GM18858 (cell line): ENCODE measurements at regions not wholly inside any gene's neighbourhood (a gene's known extent, or its start where the extent isn't known, plus 50 kb on each side); places are given as distances from the start of the nearest gene placed in this dataset.

Experiments
- ATAC-seq: cut with Tn5 transposase; IDR thresholded peaks from one replicate; pipeline ENCODE4 v1.9.1; 2021; ENCODE audit not compliant: unreplicated experiment

- no peak for ATAC-seq
Measured at GRCh38 chr13:74084375-74084935, 49.7 kb downstream of the KLF12 start.

DNA sequence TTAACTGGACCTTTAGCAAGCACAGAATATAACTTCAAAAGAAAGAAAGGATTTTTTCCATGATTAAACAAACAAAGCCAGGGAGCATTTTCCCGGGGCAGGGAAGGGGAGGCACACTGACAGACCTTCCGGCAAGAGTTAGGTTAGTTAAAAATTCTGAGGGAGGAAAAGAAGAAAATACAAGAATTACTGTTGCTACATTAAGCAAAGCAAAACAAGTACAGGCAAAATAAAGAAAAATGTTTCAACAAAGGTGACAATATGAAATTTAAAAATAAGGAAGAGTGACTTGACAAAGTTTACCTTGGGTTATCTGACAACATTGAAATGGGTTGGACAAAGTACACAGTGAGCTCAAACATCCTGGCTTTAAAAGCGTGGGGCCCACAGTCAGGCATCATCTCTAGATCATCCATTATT is 51.5 kb downstream of the KLF12 start:
- no peak for ATAC-seq

- ATAC-seq, result no peak
Measured at GRCh38 chr13:74080762-74081161, 53.4 kb downstream of the KLF12 start.

- ATAC-seq, result no peak
Measured at GRCh38 chr13:74077792-74078191, 56.4 kb downstream of the KLF12 start.

- ATAC-seq, result no peak
Measured at GRCh38 chr13:74077375-74077774, 56.8 kb downstream of the KLF12 start.

- no peak for ATAC-seq
Measured at GRCh38 chr13:74074723-74075122, 59.5 kb downstream of the KLF12 start.

- no peak for ATAC-seq
Measured at GRCh38 chr13:74073274-74073673, 60.9 kb downstream of the KLF12 start.

DNA sequence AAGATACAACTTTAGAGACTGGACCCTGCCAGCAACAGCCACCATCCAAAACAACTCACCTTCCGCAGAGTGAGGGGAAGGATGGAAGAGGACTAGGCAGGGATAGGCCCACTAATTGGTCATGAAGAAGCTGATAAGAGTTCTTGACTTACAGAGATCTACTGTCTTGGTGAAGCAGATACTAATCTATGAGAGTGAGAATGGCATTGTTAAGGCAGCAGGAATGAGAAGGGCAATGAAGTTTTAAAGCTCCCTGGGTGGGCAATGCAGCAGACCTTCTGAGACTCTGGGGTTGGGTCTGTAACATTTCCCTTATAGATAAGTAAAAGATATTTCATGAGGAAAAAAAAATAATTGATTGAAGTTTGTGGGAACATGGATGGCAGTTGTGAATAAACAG is 63.7 kb downstream of the KLF12 start:
- no peak for ATAC-seq

- no peak for ATAC-seq
Measured at GRCh38 chr13:74070065-74070464, 64.1 kb downstream of the KLF12 start.

DNA sequence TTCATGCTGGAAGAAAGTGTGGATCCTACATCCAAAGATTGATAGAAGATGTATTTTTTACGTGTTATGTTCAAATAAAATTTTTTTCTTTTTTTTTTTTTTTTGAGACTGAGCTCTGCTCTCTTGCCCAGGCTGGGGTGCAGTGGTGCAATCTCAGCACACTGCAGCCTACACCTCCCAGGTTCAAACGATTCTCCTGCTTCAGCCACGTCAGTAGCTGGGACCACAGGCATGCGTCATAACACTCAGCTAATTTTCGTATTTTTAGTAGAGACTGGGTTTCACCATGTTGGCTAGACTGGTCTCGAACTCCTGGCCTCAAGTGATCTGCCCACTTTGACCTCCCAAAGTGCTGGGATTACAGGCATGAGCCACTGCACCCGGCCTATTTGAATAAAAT is 65.7 kb downstream of the KLF12 start:
- ATAC-seq, result no peak

GRCh38 chr13:74067818-74068217 is 66.4 kb downstream of the KLF12 start:
- no peak for ATAC-seq

DNA sequence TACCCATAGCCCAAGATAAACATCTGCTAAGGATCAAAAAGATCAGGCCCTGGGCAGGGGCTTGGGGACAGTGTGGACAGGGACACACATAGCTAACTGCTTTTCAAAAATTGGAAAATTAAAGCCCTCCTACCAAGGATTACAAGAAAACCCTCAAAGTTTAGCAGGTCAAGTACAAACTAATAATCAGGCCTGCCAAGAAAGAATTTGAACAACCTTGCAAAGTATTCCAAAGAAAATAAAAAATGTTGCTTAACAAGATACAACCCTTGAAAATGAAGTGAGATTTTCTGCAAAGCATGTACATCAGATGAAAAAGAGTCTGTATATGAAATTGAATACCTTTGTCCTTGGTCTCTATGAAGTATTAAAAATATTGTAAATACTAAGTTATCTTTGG is 67.3 kb downstream of the KLF12 start:
- ATAC-seq, result no peak

DNA sequence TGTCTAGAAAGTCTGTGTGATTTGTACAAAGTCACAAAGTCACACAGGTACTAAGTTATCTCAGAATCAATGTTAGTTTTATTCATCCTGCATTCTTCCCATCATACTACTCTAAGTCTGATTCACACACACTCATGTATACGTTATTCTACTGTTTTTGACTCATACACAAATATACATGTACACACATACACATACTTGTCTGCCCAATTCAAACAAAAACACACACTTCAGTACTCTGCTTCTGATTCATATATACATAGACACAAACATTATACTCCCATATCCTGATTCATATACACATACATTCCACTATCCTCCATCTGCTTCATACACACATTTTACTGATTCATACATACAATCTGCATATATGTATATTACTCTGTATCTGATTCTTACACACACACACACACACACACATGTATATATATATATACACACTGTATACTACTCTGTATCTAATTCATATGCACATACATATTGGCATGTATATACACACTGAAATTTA is 69.3 kb downstream of the KLF12 start:
- ATAC-seq, result no peak

- no peak for ATAC-seq
Measured at GRCh38 chr13:74063533-74064100, 70.6 kb downstream of the KLF12 start.

DNA sequence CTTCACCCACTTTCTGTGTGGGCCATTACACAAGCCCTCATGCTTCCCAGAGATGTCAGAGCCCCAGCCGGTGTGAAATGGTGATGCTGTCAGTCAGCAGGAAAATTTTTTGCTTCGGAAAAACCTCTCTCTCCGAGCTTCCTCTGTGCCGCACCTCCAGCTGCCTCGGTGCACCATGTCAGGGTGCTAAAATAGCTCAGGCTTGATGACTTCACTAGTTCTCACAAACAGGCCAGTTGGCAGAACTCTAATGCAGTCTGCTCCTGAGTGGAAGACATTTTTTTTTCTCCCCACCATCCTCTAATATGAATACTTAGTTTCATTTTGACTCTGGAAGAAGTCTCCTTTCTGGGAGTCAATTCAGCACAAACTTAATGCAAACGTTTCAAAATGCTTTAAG is 71.3 kb downstream of the KLF12 start:
- peak; percentile 85 for ATAC-seq

- ATAC-seq, result peak; percentile 60
Measured at GRCh38 chr13:74061926-74062595, 72.1 kb downstream of the KLF12 start.

DNA sequence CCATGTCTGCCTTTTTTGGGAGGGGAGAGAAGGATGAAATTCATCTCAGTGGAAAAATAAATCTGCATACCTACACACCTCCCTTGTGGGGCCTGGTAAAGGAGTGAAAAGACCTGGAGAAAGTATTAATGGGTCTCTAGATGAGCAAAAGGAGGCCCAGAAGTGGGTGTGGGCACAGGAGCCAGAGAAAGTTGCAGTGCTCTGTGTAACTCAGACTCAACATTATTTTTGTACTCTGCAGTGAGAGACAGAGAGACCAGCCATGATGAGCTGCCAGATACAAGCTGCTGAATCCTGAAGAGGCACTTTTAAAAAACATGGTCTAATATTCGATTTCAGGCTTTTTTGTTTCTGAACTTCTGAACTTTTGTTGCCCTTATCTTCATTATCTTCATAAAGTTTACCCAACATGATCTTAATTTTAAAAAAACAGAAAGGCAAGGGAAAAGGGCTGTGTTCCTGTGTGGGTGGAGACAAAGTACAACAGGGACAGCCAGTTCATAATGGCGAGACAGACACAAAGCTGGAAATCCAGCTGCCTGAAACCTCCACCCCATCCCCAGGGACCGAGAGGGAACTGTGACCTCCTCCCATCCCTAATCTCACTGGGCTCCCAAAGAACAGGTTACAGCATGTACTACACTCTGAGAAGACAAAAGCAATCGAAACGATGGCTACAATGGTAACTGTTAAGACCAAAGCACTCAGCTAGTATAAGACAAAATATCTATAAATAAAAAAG is 77.2 kb downstream of the KLF12 start:
- no peak for ATAC-seq

DNA sequence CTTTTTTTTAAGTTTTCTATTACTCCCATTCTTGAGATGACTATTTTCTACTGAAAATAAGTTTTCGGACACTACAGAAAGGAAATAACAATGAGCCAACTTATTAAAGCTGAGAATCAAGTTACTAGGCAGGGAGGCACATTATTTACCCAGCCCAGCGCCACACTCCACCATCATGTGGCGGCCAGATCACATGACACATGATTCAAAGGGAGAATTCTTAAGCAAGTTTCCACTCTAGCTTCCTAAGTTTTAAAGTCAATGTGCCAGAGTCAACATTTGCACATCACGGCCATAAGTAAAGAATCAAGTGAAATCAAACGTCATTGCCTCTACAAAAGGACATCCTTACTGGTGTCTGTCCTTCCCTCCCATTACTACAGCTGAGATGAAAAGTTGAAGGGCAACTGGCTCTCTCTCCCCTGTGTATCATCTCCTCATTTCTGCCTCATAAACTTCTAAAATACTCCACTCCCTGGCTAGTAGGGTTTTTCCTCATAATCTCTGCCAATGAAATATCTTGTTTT is 81.7 kb downstream of the KLF12 start:
- ATAC-seq, result no peak

DNA sequence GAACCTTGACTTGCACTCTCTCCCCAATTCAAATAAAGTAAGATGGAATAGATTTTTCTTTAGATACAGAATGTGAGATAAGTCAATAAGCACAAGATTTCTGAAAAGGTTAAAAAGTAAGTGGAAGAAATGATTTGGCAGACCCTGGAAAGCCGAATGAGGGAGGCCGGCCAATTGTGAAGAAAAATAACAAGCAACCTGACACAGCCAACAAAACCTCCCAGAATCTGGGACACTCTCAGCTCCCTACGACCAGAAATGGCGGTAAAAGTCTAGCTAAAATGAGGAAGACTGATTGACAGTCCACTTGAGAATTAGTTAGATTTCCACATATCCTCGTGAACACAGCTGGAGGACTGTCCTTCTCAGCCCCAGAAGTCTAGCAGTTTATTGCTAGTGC is 85.4 kb downstream of the KLF12 start:
- ATAC-seq, result no peak

DNA sequence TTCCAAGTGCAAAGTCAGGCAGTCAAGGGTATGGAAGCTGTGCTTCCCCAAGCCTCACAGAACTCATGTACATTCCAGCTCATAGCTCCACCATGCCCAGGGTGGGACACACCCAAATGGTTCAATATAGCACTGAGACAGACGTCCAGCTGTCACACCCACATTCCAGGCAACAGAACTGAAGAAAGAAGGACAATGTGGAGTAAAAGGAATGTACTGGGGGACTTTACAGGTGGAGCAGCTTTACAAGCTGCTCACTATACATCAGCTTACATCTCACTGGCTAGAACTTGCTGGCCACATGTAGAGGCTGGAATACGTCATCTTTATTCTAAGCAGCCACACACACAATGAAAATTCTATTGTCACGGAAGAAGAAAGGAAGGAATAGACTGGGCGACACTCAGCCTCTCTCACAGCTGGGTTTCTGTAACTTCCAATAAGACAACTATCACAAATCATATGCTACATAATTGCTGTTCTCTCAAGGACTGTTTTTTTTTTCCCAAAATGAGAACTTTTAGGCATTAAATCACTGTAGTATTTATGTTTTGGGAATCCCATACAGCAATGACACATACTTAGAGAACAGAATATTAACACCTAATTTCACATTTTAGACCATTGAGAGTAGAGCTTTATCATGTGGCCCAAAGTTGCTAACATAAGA is 86.1 kb downstream of the KLF12 start:
- no peak for ATAC-seq

DNA sequence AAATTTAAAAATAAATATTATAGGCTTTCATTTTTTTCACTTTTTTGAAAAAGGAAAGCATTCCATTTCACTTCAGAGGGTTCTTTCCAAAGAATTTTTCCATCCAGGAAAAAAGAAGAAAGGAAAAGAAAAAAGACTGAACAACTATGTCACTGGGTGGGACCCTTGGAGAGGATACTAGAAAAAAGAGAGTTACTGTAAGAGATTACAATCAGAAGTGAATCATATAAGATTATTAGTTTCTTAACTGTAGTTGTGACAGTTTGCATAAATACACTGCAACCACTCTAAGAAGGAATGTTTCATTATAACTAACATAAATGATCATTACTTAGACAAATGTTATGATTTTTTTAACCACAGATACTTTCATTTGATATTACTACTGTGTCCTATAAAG is 87.8 kb downstream of the KLF12 start:
- ATAC-seq, result no peak
